T-helper 1 cell treated with Interleukin-12 subunit alpha and Interleukin-12 subunit beta and Interleukin-4 antibody, amounts not matched to agents 30 ng/mL and 1 ng/mL, for 36 hours (primary cell): ENCODE measurements at regions not wholly inside any gene's neighbourhood (a gene's known extent, or its start where the extent isn't known, plus 50 kb on each side); places are given as distances from the start of the nearest gene placed in this dataset.

ENCODE experiments used
- intact Hi-C: fragments of 100-400 bp; cut with micrococcal nuclease; formaldehyde crosslinking; loops from one replicate; pipeline ENCODE4 v1.15.1; 2024

- intact Hi-C loops: loop anchor here (5.0 kb wide), 1 partner anchor 34 kb away; no protein-coding TSS in a partner anchor
Measured at GRCh38 chr1:24990779-24991641, 60.9 kb upstream of the RUNX3 start.

GRCh38 chr1:24990136-24990535, 60.1 kb upstream of the RUNX3 start:
- intact Hi-C loops: loop anchor here (5.0 kb wide), 1 partner anchor 33 kb away; no protein-coding TSS in a partner anchor

- intact Hi-C loops: no loop called here
Measured at GRCh38 chr1:24989082-24989481, 59.0 kb upstream of the RUNX3 start.

GRCh38 chr1:24988558-24988912, 58.5 kb upstream of the RUNX3 start:
- intact Hi-C loops: no loop called here

- intact Hi-C loops: no loop called here
Measured at GRCh38 chr1:24987875-24988557, 57.9 kb upstream of the RUNX3 start.

- intact Hi-C loops: no loop called here
Measured at GRCh38 chr1:24987424-24987823, 57.3 kb upstream of the RUNX3 start.

GRCh38 chr1:24986372-24986965, 56.4 kb upstream of the RUNX3 start:
- intact Hi-C loops: no loop called here

- intact Hi-C loops: loop anchor here (2.0 kb wide), 1 partner anchor 19 kb away; no protein-coding TSS in a partner anchor
Measured at GRCh38 chr1:24985737-24986136, 55.7 kb upstream of the RUNX3 start.

GRCh38 chr1:24984800-24985522, 54.9 kb upstream of the RUNX3 start:
- intact Hi-C loops: loop anchor here (2.0 kb wide), 1 partner anchor 18 kb away; no protein-coding TSS in a partner anchor

- intact Hi-C loops: loop anchor here (2.0 kb wide), 1 partner anchor 17 kb away; no protein-coding TSS in a partner anchor
Measured at GRCh38 chr1:24984300-24984699, 54.2 kb upstream of the RUNX3 start.

- intact Hi-C loops: no loop called here
Measured at GRCh38 chr1:24983006-24983680, 53.1 kb upstream of the RUNX3 start.

- intact Hi-C loops: no loop called here
Measured at GRCh38 chr1:24981631-24982005, 51.5 kb upstream of the RUNX3 start.

GRCh38 chr1:24980836-24981630, 51.0 kb upstream of the RUNX3 start:
- intact Hi-C loops: no loop called here
